ENCODE measurements at regions not wholly inside any gene's neighbourhood (a gene's known extent, or its start where the extent isn't known, plus 50 kb on each side); places are given as distances from the start of the nearest gene placed in this dataset.

DNA sequence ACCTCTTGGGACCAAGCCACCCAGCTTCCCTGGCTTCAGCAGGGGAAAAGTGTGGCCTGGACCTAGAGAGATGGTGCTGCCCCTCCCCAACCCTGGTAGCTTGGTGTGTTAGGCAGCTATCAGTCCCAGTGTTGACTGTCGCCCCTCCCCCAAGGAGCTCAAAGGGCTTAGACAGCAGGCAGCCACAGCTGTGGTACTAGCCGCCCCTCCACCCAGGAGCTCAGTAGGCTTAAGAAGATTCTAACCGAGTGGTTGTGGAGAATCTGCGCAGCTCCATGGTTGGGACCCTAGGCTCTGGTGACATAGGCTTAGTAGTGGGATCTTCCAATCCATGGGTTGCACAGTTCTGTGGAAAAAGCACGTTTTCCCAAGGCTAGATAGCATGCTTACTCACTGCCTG is 458.4 kb upstream of the LRRC4C start:
- no peak for DNase-seq
- Histone ChIP-seq H3K4me1 (no peaks in the 10 kb centered on the region), H3K27ac (no peak overlapping the region), H3K36me3 (no peaks in the 10 kb centered on the region), H3K4me3 (no peak overlapping the region), H3K9me3 (no peaks in the 10 kb centered on the region), H3K27me3 (no peaks in the 10 kb centered on the region)
- intact Hi-C loops (cut with DNase I; ENCODE audit: low total_unique reads): no loop called here
- in situ Hi-C loops (cut with MboI; ENCODE audit: low sequenced_read_pairs in 4 of 4): loop anchor here in 1 of 4 donors (10.0 kb wide), 1 partner anchor 63 kb away; no protein-coding TSS in a partner anchor
- no peak for TF ChIP-seq CTCF (IDR thresholded peaks at IDR 0.05 in 4 of 5, conservative IDR thresholded peaks at IDR 0.05 in 1 of 5)
- TF ChIP-seq POLR2A (IDR thresholded peaks at IDR 0.05): no peak
- no peak for ATAC-seq

GRCh38 chr11:41920374-41920773 is 460.9 kb upstream of the LRRC4C start:
- ATAC-seq (no peak), DNase-seq (no peak)
- no peaks in the 10 kb centered on the region for H3K4me1 ChIP-seq
- H3K36me3 ChIP-seq: no peaks in the 10 kb centered on the region
- H3K27me3 ChIP-seq: no peaks in the 10 kb centered on the region
- H3K9me3 ChIP-seq: no peaks in the 10 kb centered on the region
- H3K27ac ChIP-seq: no peak overlapping the region
- H3K4me3 ChIP-seq: no peak overlapping the region
- in situ Hi-C loops (cut with MboI; ENCODE audit: low sequenced_read_pairs in 4 of 4): no loop called here
- TF ChIP-seq CTCF (IDR thresholded peaks at IDR 0.05 in 4 of 5, conservative IDR thresholded peaks at IDR 0.05 in 1 of 5): no peak
- no peak for TF ChIP-seq POLR2A (IDR thresholded peaks at IDR 0.05)
- intact Hi-C loops (cut with DNase I; ENCODE audit: low total_unique reads): no loop called here

- ATAC-seq: no peak
- Histone ChIP-seq H3K4me1 (no peaks in the 10 kb centered on the region), H3K4me3 (no peak overlapping the region), H3K9me3 (no peaks in the 10 kb centered on the region), H3K36me3 (no peaks in the 10 kb centered on the region), H3K27me3 (no peaks in the 10 kb centered on the region), H3K27ac (no peak overlapping the region)
- in situ Hi-C loops (cut with MboI; ENCODE audit: low sequenced_read_pairs in 4 of 4): no loop called here
- DNase-seq: no peak
- no peak for TF ChIP-seq CTCF (IDR thresholded peaks at IDR 0.05 in 4 of 5, conservative IDR thresholded peaks at IDR 0.05 in 1 of 5)
- no peak for TF ChIP-seq POLR2A (IDR thresholded peaks at IDR 0.05)
- intact Hi-C loops (cut with DNase I; ENCODE audit: low total_unique reads): no loop called here
Measured at GRCh38 chr11:41921746-41922390, 462.4 kb upstream of the LRRC4C start.

- DNase-seq (no peak), ATAC-seq (no peak)
- intact Hi-C loops (cut with DNase I; ENCODE audit: low total_unique reads): no loop called here
- H3K36me3 ChIP-seq: no peaks in the 10 kb centered on the region
- H3K4me3 ChIP-seq: no peak overlapping the region
- TF ChIP-seq CTCF (IDR thresholded peaks at IDR 0.05 in 4 of 5, conservative IDR thresholded peaks at IDR 0.05 in 1 of 5) (no peak), POLR2A (IDR thresholded peaks at IDR 0.05) (no peak)
- in situ Hi-C loops (cut with MboI; ENCODE audit: low sequenced_read_pairs in 4 of 4): no loop called here
- no peaks in the 10 kb centered on the region for H3K27me3 ChIP-seq
- H3K4me1 ChIP-seq: no peaks in the 10 kb centered on the region
- H3K27ac ChIP-seq: no peak overlapping the region
- no peaks in the 10 kb centered on the region for H3K9me3 ChIP-seq
Measured at GRCh38 chr11:41926339-41926738, 466.9 kb upstream of the LRRC4C start.

GRCh38 chr11:41935241-41935640 is 475.8 kb upstream of the LRRC4C start:
- Histone ChIP-seq H3K27ac (no peak overlapping the region), H3K36me3 (no peaks in the 10 kb centered on the region), H3K4me1 (no peaks in the 10 kb centered on the region), H3K9me3 (no peaks in the 10 kb centered on the region), H3K4me3 (no peak overlapping the region), H3K27me3 (no peaks in the 10 kb centered on the region)
- in situ Hi-C loops (cut with MboI; ENCODE audit: low sequenced_read_pairs in 4 of 4) (no loop called here), intact Hi-C loops (cut with DNase I; ENCODE audit: low total_unique reads) (no loop called here)
- no peak for TF ChIP-seq POLR2A (IDR thresholded peaks at IDR 0.05)
- TF ChIP-seq CTCF (IDR thresholded peaks at IDR 0.05 in 4 of 5, conservative IDR thresholded peaks at IDR 0.05 in 1 of 5): no peak
- ATAC-seq (no peak), DNase-seq (no peak)
